NCI-H2196 (cell line): ENCODE measurements at regions not wholly inside any gene's neighbourhood (a gene's known extent, or its start where the extent isn't known, plus 50 kb on each side); places are given as distances from the start of the nearest gene placed in this dataset.

ENCODE experiments used
- DNase-seq: peaks from one replicate; lab custom pipeline; 2025; ENCODE audit not compliant: unreplicated experiment; lab: John Stamatoyannopoulos, UW

GRCh38 chr13:31895691-31896090, 135.9 kb upstream of the FRY start:
- no peak for DNase-seq

- DNase-seq: no peak
Observed at GRCh38 chr13:31896427-31896826, 135.1 kb upstream of the FRY start.

- no peak for DNase-seq
Observed at GRCh38 chr13:31898378-31899071, 133.0 kb upstream of the FRY start.

- DNase-seq: no peak
Observed at GRCh38 chr13:31901985-31902384, 129.6 kb upstream of the FRY start.

GRCh38 chr13:31903111-31903815, 128.3 kb upstream of the FRY start:
- DNase-seq: no peak

- no peak for DNase-seq
Observed at GRCh38 chr13:31904941-31905824, 126.4 kb upstream of the FRY start.

- DNase-seq: no peak
Observed at GRCh38 chr13:31905961-31906360, 125.6 kb upstream of the FRY start.

- DNase-seq: no peak
Observed at GRCh38 chr13:31908696-31909411, 122.7 kb upstream of the FRY start.

- DNase-seq: peak; percentile 42
Observed at GRCh38 chr13:31909864-31910551, 121.6 kb upstream of the FRY start.

- no peak for DNase-seq
Observed at GRCh38 chr13:31910633-31911032, 120.9 kb upstream of the FRY start.

GRCh38 chr13:31912647-31913401, 118.8 kb upstream of the FRY start:
- no peak for DNase-seq

GRCh38 chr13:31913459-31913858, 118.1 kb upstream of the FRY start:
- no peak for DNase-seq

GRCh38 chr13:31914843-31915242, 116.7 kb upstream of the FRY start:
- DNase-seq: no peak

GRCh38 chr13:31918707-31919106, 112.9 kb upstream of the FRY start:
- DNase-seq: no peak

GRCh38 chr13:31919241-31919640, 112.3 kb upstream of the FRY start:
- DNase-seq: no peak

- DNase-seq: no peak
Observed at GRCh38 chr13:31919971-31920726, 111.4 kb upstream of the FRY start.

- no peak for DNase-seq
Observed at GRCh38 chr13:31920727-31921100, 110.9 kb upstream of the FRY start.

GRCh38 chr13:31922724-31923123, 108.8 kb upstream of the FRY start:
- no peak for DNase-seq

GRCh38 chr13:31923134-31923763, 108.3 kb upstream of the FRY start:
- DNase-seq: no peak
